ENCODE measurements at regions not wholly inside any gene's neighbourhood (a gene's known extent, or its start where the extent isn't known, plus 50 kb on each side); places are given as distances from the start of the nearest gene placed in this dataset.
"Not testable (repeated sequence)": the region's sequence is repeated elsewhere in the genome, so short reads cannot be mapped to it uniquely, and the experiment has no call there.

DNA sequence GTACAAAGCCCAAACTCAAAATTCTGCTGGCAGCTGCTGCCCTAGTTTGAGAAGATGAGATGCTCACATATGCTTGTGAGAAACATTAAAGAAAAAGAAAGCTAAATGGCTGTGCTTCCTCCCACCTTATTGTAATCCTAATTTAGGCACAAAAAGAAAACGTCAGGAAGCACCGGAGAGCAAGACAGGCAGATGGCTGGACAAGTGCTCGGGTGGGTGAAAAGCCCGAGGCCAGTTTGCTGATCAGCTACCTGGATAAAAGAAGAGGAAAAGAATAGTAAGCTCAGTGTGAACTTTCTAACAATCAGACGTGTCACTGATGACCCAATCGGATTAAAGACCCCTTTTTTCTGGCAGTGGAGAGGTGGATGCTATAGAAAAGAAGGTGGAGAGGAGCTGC lies 368.0 kb upstream of the ATP10A start:
- Histone ChIP-seq H3K4me3 (no peak overlapping the region), H3K27me3 (no peaks in the 10 kb centered on the region), H3K36me3 (no peaks in the 10 kb centered on the region), H3K9me3 (ENCODE audit: low read depth) (no peaks in the 10 kb centered on the region), H3K27ac (no peak overlapping the region), H3K4me1 (ENCODE audit: low read depth) (no peaks in the 10 kb centered on the region)
- no peak for DNase-seq (ENCODE audit: low read depth in 1 of 2, low spot score in 1 of 2)
- TF ChIP-seq, protein P1, sequence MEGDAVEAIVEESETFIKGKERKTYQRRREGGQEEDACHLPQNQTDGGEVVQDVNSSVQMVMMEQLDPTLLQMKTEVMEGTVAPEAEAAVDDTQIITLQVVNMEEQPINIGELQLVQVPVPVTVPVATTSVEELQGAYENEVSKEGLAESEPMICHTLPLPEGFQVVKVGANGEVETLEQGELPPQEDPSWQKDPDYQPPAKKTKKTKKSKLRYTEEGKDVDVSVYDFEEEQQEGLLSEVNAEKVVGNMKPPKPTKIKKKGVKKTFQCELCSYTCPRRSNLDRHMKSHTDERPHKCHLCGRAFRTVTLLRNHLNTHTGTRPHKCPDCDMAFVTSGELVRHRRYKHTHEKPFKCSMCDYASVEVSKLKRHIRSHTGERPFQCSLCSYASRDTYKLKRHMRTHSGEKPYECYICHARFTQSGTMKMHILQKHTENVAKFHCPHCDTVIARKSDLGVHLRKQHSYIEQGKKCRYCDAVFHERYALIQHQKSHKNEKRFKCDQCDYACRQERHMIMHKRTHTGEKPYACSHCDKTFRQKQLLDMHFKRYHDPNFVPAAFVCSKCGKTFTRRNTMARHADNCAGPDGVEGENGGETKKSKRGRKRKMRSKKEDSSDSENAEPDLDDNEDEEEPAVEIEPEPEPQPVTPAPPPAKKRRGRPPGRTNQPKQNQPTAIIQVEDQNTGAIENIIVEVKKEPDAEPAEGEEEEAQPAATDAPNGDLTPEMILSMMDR (IDR thresholded peaks at IDR 0.05; ENCODE audit: low read depth, low read length), result no peak

GRCh38 chr15:26224266-26224665 lies 361.1 kb upstream of the ATP10A start:
- DNase-seq (ENCODE audit: low read depth in 1 of 2, low spot score in 1 of 2), result no peak

GRCh38 chr15:26223720-26224119 lies 360.6 kb upstream of the ATP10A start:
- TF ChIP-seq, protein P1 (IDR thresholded peaks at IDR 0.05; ENCODE audit: low read depth, low read length), result no peak
- H3K27ac ChIP-seq, result no peak overlapping the region
- H3K9me3 ChIP-seq (ENCODE audit: low read depth), result no peaks in the 10 kb centered on the region
- DNase-seq (ENCODE audit: low read depth in 1 of 2, low spot score in 1 of 2), result no peak
- H3K4me3 ChIP-seq, result no peak overlapping the region
- H3K4me1 ChIP-seq (ENCODE audit: low read depth), result no peaks in the 10 kb centered on the region
- H3K36me3 ChIP-seq, result no peaks in the 10 kb centered on the region
- H3K27me3 ChIP-seq, result no peaks in the 10 kb centered on the region

More at GRCh38 chr15:26224266-26224665, 361.1 kb upstream of the ATP10A start:
- Histone ChIP-seq H3K27ac (no peak overlapping the region), H3K36me3 (no peaks in the 10 kb centered on the region), H3K4me3 (no peak overlapping the region), H3K9me3 (ENCODE audit: low read depth) (no peaks in the 10 kb centered on the region), H3K27me3 (no peaks in the 10 kb centered on the region), H3K4me1 (ENCODE audit: low read depth) (no peaks in the 10 kb centered on the region)
- TF ChIP-seq, protein P1 (IDR thresholded peaks at IDR 0.05; ENCODE audit: low read depth, low read length), result no peak

GRCh38 chr15:26222781-26223180 lies 359.7 kb upstream of the ATP10A start:
- TF ChIP-seq, protein P1 (IDR thresholded peaks at IDR 0.05; ENCODE audit: low read depth, low read length), result no peak
- no peak overlapping the region for H3K4me3 ChIP-seq
- no peaks in the 10 kb centered on the region for H3K4me1 ChIP-seq (ENCODE audit: low read depth)
- no peak for DNase-seq (ENCODE audit: low read depth in 1 of 2, low spot score in 1 of 2)
- H3K9me3 ChIP-seq (ENCODE audit: low read depth), result no peaks in the 10 kb centered on the region
- no peak overlapping the region for H3K27ac ChIP-seq
- H3K27me3 ChIP-seq, result no peaks in the 10 kb centered on the region
- no peaks in the 10 kb centered on the region for H3K36me3 ChIP-seq

GRCh38 chr15:26217043-26217442 lies 353.9 kb upstream of the ATP10A start:
- DNase-seq (ENCODE audit: low read depth in 1 of 2, low spot score in 1 of 2); H3K27ac ChIP-seq; H3K4me3 ChIP-seq: not testable (repeated sequence)

GRCh38 chr15:26214290-26214689 lies 351.2 kb upstream of the ATP10A start:
- Histone ChIP-seq H3K4me1 (ENCODE audit: low read depth) (no peaks in the 10 kb centered on the region), H3K4me3 (no peak overlapping the region), H3K27me3 (no peaks in the 10 kb centered on the region), H3K9me3 (ENCODE audit: low read depth) (no peaks in the 10 kb centered on the region), H3K36me3 (no peaks in the 10 kb centered on the region), H3K27ac (no peak overlapping the region)
- no peak for DNase-seq (ENCODE audit: low read depth in 1 of 2, low spot score in 1 of 2)
- TF ChIP-seq, protein P1 (IDR thresholded peaks at IDR 0.05; ENCODE audit: low read depth, low read length), result no peak

More at GRCh38 chr15:26217043-26217442, 353.9 kb upstream of the ATP10A start:
- H3K27me3 ChIP-seq; H3K4me1 ChIP-seq (ENCODE audit: low read depth); H3K9me3 ChIP-seq (ENCODE audit: low read depth); H3K36me3 ChIP-seq: not testable (repeated sequence)
